ENCODE measurements at regions not wholly inside any gene's neighbourhood (a gene's known extent, or its start where the extent isn't known, plus 50 kb on each side); places are given as distances from the start of the nearest gene placed in this dataset.

DNA sequence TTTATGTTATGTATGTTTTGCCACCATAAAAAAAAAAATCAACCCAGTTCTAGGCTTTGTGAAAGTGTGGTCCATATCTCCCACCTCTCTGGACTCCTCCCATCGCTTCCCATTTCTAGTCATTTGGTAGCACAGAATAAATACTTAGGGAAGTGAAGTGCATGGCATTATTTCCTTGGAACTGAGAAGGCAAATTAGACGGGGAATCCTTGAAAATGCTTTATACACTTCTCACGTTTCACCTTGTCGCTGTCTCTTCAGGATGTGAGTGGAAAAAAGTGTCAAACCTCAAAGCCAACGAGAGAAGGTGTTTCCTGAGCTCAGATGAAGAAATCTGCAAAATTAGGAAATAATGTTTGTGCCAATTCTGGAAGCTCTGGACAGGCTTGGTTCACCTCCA lies 209.9 kb downstream of the ATG4C start:
- TF ChIP-seq, protein P1, sequence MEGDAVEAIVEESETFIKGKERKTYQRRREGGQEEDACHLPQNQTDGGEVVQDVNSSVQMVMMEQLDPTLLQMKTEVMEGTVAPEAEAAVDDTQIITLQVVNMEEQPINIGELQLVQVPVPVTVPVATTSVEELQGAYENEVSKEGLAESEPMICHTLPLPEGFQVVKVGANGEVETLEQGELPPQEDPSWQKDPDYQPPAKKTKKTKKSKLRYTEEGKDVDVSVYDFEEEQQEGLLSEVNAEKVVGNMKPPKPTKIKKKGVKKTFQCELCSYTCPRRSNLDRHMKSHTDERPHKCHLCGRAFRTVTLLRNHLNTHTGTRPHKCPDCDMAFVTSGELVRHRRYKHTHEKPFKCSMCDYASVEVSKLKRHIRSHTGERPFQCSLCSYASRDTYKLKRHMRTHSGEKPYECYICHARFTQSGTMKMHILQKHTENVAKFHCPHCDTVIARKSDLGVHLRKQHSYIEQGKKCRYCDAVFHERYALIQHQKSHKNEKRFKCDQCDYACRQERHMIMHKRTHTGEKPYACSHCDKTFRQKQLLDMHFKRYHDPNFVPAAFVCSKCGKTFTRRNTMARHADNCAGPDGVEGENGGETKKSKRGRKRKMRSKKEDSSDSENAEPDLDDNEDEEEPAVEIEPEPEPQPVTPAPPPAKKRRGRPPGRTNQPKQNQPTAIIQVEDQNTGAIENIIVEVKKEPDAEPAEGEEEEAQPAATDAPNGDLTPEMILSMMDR (IDR thresholded peaks at IDR 0.05 in 2 of 3, conservative IDR thresholded peaks at IDR 0.05 in 1 of 3; ENCODE audit: borderline replicate concordance in 1 of 3, insufficient read depth in 1 of 3, low read depth in 2 of 3, low read length in 2 of 3), result no peak
- TF ChIP-seq CEBPB (IDR thresholded peaks at IDR 0.05; ENCODE audit: low read depth), result no peak
- TF ChIP-seq, protein P2, sequence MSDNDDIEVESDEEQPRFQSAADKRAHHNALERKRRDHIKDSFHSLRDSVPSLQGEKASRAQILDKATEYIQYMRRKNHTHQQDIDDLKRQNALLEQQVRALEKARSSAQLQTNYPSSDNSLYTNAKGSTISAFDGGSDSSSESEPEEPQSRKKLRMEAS (IDR thresholded peaks at IDR 0.05), result no peak
- no peak for TF ChIP-seq POLR2A (IDR thresholded peaks at IDR 0.05; ENCODE audit: borderline replicate concordance, extremely low read depth, insufficient read depth, insufficient read length)
- TF ChIP-seq EZH2 (IDR thresholded peaks at IDR 0.05), result no peak
- TF ChIP-seq RAD21 (IDR thresholded peaks at IDR 0.05; ENCODE audit: low read depth), result no peak
- TF ChIP-seq ELF1 (IDR thresholded peaks at IDR 0.05; ENCODE audit: borderline replicate concordance, low read depth), result no peak
- no peak for TF ChIP-seq POLR2AphosphoS5 (IDR thresholded peaks at IDR 0.05; ENCODE audit: low read depth, low read length)
- TF ChIP-seq SIN3A (IDR thresholded peaks at IDR 0.05; ENCODE audit: low read depth), result no peak
